ENCODE measurements at regions not wholly inside any gene's neighbourhood (a gene's known extent, or its start where the extent isn't known, plus 50 kb on each side); places are given as distances from the start of the nearest gene placed in this dataset.

GRCh38 chr15:91529534-91529933 is 324.0 kb upstream of the SLCO3A1 start:
- no peak overlapping the region for H3K4me3 ChIP-seq (ENCODE audit: low read depth, low read length)
- no peak for DNase-seq (ENCODE audit: low read depth)
- TF ChIP-seq, protein P1, sequence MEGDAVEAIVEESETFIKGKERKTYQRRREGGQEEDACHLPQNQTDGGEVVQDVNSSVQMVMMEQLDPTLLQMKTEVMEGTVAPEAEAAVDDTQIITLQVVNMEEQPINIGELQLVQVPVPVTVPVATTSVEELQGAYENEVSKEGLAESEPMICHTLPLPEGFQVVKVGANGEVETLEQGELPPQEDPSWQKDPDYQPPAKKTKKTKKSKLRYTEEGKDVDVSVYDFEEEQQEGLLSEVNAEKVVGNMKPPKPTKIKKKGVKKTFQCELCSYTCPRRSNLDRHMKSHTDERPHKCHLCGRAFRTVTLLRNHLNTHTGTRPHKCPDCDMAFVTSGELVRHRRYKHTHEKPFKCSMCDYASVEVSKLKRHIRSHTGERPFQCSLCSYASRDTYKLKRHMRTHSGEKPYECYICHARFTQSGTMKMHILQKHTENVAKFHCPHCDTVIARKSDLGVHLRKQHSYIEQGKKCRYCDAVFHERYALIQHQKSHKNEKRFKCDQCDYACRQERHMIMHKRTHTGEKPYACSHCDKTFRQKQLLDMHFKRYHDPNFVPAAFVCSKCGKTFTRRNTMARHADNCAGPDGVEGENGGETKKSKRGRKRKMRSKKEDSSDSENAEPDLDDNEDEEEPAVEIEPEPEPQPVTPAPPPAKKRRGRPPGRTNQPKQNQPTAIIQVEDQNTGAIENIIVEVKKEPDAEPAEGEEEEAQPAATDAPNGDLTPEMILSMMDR (IDR thresholded peaks at IDR 0.05; ENCODE audit: insufficient read depth, low read length) = no peak

DNA sequence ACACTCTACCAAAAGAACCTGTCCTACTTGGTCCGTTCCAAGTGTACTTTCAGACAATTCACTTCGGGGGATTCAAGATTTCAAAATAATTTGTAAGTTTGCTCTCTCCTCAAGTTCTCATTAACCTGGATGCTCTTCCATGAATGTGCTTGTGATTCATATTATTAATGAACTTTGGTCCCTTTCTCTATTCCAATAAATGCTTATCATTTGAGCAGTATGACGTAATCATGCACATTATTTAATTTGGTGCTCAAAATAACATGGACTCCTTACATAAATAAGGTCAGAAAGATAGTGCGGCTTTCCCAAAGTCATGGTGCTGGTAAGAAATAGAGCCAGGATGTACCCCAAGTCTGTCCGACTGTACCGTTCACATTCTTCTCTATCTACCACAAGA is 323.2 kb upstream of the SLCO3A1 start:
- no peak overlapping the region for H3K4me3 ChIP-seq (ENCODE audit: low read depth, low read length)
- DNase-seq (ENCODE audit: low read depth) = no peak
- TF ChIP-seq, protein P1 (IDR thresholded peaks at IDR 0.05; ENCODE audit: insufficient read depth, low read length) = no peak

DNA sequence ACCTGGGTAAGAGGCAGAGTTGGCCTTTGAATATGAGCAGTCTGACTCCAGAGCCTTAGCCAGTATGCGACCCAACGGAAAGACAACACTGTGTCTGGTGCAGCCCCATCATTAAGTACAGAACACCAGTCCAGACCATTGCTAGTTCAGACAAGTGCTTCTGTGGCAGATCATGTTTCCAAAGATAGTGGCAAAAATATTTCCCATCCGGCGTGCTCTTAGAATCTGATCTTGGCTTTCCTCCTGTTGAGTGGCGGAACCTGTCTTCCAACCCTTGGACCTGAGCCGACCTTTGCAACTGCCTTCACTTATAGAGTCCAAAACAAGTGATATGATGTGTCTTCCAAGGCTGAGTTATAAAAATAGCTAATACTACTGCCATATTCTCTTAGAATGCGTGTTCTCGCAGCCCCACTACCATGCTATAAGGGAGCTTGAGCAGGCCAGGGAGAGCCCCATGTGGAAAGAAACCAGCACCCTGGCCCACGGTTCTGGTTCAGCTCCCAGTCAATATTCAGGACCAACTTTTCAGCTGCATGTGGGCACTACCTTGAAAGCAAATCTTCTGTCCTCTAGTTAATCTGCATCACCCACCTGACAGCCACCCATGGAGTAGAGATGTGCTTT is 322.4 kb upstream of the SLCO3A1 start:
- H3K4me3 ChIP-seq (ENCODE audit: low read depth, low read length) = no peak overlapping the region
- DNase-seq (ENCODE audit: low read depth) = no peak
- TF ChIP-seq, protein P1 (IDR thresholded peaks at IDR 0.05; ENCODE audit: insufficient read depth, low read length) = no peak

GRCh38 chr15:91534235-91534634 is 319.3 kb upstream of the SLCO3A1 start:
- no peak overlapping the region for H3K4me3 ChIP-seq (ENCODE audit: low read depth, low read length)
- TF ChIP-seq, protein P1 (IDR thresholded peaks at IDR 0.05; ENCODE audit: insufficient read depth, low read length) = no peak
- no peak for DNase-seq (ENCODE audit: low read depth)

DNA sequence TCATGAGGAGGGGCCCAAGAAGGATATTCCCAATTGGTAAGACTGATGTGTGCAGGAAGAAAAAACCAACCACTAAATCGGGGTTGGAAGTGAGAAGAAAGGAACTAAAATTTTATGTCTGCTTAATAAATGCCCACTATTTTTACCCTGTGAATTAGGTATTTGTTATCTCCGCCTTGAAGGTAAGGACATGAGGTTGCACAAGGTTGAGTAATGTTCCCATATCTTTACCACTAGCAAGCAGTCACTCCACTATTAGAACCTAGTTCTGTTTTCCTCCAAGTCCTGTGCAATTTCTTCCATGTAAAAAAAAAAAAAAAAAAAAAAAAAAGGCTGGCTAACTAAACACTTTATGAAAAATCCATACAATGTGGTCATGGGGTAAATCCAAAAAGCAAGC is 318.5 kb upstream of the SLCO3A1 start:
- TF ChIP-seq, protein P1 (IDR thresholded peaks at IDR 0.05; ENCODE audit: insufficient read depth, low read length) = no peak
- DNase-seq (ENCODE audit: low read depth) = no peak
- H3K4me3 ChIP-seq (ENCODE audit: low read depth, low read length) = no peak overlapping the region

DNA sequence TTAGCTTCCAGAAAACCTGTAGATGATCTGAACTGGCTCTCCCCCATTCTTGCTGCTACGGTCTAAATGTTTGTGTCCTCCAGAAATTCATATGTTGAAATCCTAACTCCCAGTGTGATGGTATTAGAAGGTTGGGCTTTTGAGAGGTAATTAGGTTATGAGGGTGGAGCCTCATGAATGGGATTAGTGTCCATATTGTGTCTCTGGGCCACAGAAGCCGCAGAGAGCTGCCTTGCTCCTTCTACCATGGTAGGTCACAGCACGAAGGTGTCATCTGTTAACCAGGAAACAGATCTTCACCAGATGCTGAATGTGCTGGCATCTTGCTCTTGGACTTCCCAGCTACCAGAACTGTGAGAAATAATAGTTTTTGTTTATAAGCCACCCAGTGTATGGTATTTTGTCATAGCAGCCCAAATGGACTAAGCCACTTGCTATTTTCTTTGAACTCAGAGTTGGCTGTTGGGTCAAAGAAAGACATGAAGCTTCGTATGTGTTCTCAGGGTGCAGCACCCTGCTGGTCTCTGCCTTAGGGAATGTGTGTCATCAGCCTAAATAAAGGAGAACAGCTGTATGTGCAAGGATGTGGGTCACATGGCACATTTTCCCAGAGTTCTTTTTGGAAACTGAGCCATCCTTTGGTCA is 317.5 kb upstream of the SLCO3A1 start:
- DNase-seq (ENCODE audit: low read depth) = no peak
- no peak overlapping the region for H3K4me3 ChIP-seq (ENCODE audit: low read depth, low read length)
- TF ChIP-seq, protein P1 (IDR thresholded peaks at IDR 0.05; ENCODE audit: insufficient read depth, low read length) = no peak
